ENCODE measurements at regions not wholly inside any gene's neighbourhood (a gene's known extent, or its start where the extent isn't known, plus 50 kb on each side); places are given as distances from the start of the nearest gene placed in this dataset.

GRCh38 chr3:68186733-68187132 is 532.3 kb upstream of the SUCLG2 start:
- Histone ChIP-seq H3K4me3 (ENCODE audit: low read length) (no peak overlapping the region), H3K9me3 (ENCODE audit: control insufficient read depth, insufficient read depth, low read length) (0 out of 2 replicates have a peak, but pooled peaks cover 2% of the 10 kb centered on the region), H3K79me2 (ENCODE audit: control insufficient read depth, low read length) (no peaks in the 10 kb centered on the region), H3K9me2 (replicated peaks; ENCODE audit: control insufficient read depth, low read length) (no peaks in the 10 kb centered on the region), H3F3A (ENCODE audit: control insufficient read depth, insufficient read depth) (no peaks in the 10 kb centered on the region), H3K36me3 (ENCODE audit: control insufficient read depth, low read length) (no peaks in the 10 kb centered on the region), H3K4me2 (ENCODE audit: low read length) (no peak overlapping the region), H3K4me1 (ENCODE audit: control insufficient read depth, low read length) (no peaks in the 10 kb centered on the region), H3K27me3 (ENCODE audit: control insufficient read depth, low read length) (no peaks in the 10 kb centered on the region), H4K20me1 (ENCODE audit: control insufficient read depth, insufficient read depth, low read depth, low read length) (no peaks in the 10 kb centered on the region), H3K27ac (ENCODE audit: low read depth, low read length) (no peak overlapping the region)
- TF ChIP-seq EZH2phosphoT487 (IDR thresholded peaks at IDR 0.05; ENCODE audit: borderline replicate concordance, low read length) = no peak
- no peak for TF ChIP-seq CTCF (IDR thresholded peaks at IDR 0.05; ENCODE audit: low read depth, low read length, poor library complexity, severe bottlenecking)

GRCh38 chr3:68176600-68176999 is 522.2 kb upstream of the SUCLG2 start:
- H3K4me2 ChIP-seq (ENCODE audit: low read length) = no peak overlapping the region
- peaks cover 24% of the 10 kb centered on the region; the same call in 1 of the 2 replicates for H3K9me3 ChIP-seq (ENCODE audit: control insufficient read depth, insufficient read depth, low read length)
- H3K9me2 ChIP-seq (replicated peaks; ENCODE audit: control insufficient read depth, low read length) = no peaks in the 10 kb centered on the region
- H3F3A ChIP-seq (ENCODE audit: control insufficient read depth, insufficient read depth) = no peaks in the 10 kb centered on the region
- H3K27me3 ChIP-seq (ENCODE audit: control insufficient read depth, low read length) = no peaks in the 10 kb centered on the region
- no peaks in the 10 kb centered on the region for H3K36me3 ChIP-seq (ENCODE audit: control insufficient read depth, low read length)
- H3K4me3 ChIP-seq (ENCODE audit: low read length) = no peak overlapping the region
- H4K20me1 ChIP-seq (ENCODE audit: control insufficient read depth, insufficient read depth, low read depth, low read length) = no peaks in the 10 kb centered on the region
- no peak overlapping the region for H3K27ac ChIP-seq (ENCODE audit: low read depth, low read length)
- no peaks in the 10 kb centered on the region for H3K79me2 ChIP-seq (ENCODE audit: control insufficient read depth, low read length)
- no peaks in the 10 kb centered on the region for H3K4me1 ChIP-seq (ENCODE audit: control insufficient read depth, low read length)
- TF ChIP-seq EZH2phosphoT487 (IDR thresholded peaks at IDR 0.05; ENCODE audit: borderline replicate concordance, low read length) = no peak
- no peak for TF ChIP-seq CTCF (IDR thresholded peaks at IDR 0.05; ENCODE audit: low read depth, low read length, poor library complexity, severe bottlenecking)

GRCh38 chr3:68173012-68173634 is 518.7 kb upstream of the SUCLG2 start:
- no peak overlapping the region for H3K4me2 ChIP-seq (ENCODE audit: low read length)
- peaks cover 30% of the 10 kb centered on the region for H3K9me3 ChIP-seq (ENCODE audit: control insufficient read depth, insufficient read depth, low read length)
- H3K27me3 ChIP-seq (ENCODE audit: control insufficient read depth, low read length) = no peaks in the 10 kb centered on the region
- H4K20me1 ChIP-seq (ENCODE audit: control insufficient read depth, insufficient read depth, low read depth, low read length) = no peaks in the 10 kb centered on the region
- no peak overlapping the region for H3K4me3 ChIP-seq (ENCODE audit: low read length)
- H3K4me1 ChIP-seq (ENCODE audit: control insufficient read depth, low read length) = no peaks in the 10 kb centered on the region
- H3K79me2 ChIP-seq (ENCODE audit: control insufficient read depth, low read length) = no peaks in the 10 kb centered on the region
- H3F3A ChIP-seq (ENCODE audit: control insufficient read depth, insufficient read depth) = no peaks in the 10 kb centered on the region
- no peak overlapping the region for H3K27ac ChIP-seq (ENCODE audit: low read depth, low read length)
- no peaks in the 10 kb centered on the region for H3K9me2 ChIP-seq (replicated peaks; ENCODE audit: control insufficient read depth, low read length)
- no peaks in the 10 kb centered on the region for H3K36me3 ChIP-seq (ENCODE audit: control insufficient read depth, low read length)
- TF ChIP-seq EZH2phosphoT487 (IDR thresholded peaks at IDR 0.05; ENCODE audit: borderline replicate concordance, low read length) (no peak), CTCF (IDR thresholded peaks at IDR 0.05; ENCODE audit: low read depth, low read length, poor library complexity, severe bottlenecking) (no peak)
